Urinary bladder (tissue), 3 donors: ENCODE measurements at regions not wholly inside any gene's neighbourhood (a gene's known extent, or its start where the extent isn't known, plus 50 kb on each side); places are given as distances from the start of the nearest gene placed in this dataset.

Source experiments
- DNase-seq: peaks from one replicate; pipeline ENCODE4 v3.0.0-alpha.2; 2015; ENCODE audit errors: extremely low spot score
- H3K27ac ChIP-seq: one replicate; pipeline ENCODE4 v1.5.1; 2013; ENCODE audit warnings: low read depth, mild to moderate bottlenecking, moderate library complexity
- H3K36me3 ChIP-seq: one replicate; pipeline ENCODE4 v1.6.1; 2013; ENCODE audit warnings: mild to moderate bottlenecking, moderate library complexity; ENCODE audit not compliant: insufficient read depth
- H3K4me1 ChIP-seq: one replicate; pipeline ENCODE4 v1.6.1; 2013; ENCODE audit warnings: mild to moderate bottlenecking, moderate library complexity; ENCODE audit not compliant: insufficient read depth
- H3K4me3 ChIP-seq: one replicate; pipeline ENCODE4 v1.5.1; 2013; ENCODE audit warnings: low read depth, low read length
- WGBS: extraction: QIAGEN DNeasy Blood & Tissue Kit; methylation state at CpG from one replicate; pipeline ENCODE4 v1.1.7; 2013; 5-methylcytosine and 5-hydroxymethylcytosine counted together
- donor health status: healthy with polysubstance abuse.
- donor health status: healthy.

DNA sequence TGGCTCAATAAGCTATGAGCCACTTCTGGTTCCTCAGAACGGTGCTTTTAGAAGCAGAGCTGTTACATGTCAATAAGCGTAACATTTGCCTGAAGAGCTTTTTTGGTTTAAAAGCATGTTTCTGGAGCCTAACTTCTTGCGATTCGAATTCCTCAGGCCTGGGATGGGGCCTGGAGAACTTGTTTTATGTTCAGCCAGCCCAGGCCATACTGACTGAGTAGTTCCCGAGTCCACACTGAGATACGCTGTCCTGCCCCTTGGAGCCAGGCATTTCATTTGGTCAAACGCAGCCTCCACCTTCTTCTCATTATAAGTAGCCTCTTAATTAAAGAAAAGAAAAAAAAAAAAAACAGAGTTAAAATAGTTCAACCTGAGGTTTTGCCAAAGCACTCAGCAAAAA, 260.6 kb upstream of the ANKRD55 start:
- H3K4me3 ChIP-seq = no peak overlapping the region
- H3K36me3 ChIP-seq = no peaks in the 10 kb centered on the region
- no peak overlapping the region for H3K27ac ChIP-seq
- WGBS = 91% methylated on average over 7 of the region's 7 CpGs
- DNase-seq = no peak
- no peaks in the 10 kb centered on the region for H3K4me1 ChIP-seq

DNA sequence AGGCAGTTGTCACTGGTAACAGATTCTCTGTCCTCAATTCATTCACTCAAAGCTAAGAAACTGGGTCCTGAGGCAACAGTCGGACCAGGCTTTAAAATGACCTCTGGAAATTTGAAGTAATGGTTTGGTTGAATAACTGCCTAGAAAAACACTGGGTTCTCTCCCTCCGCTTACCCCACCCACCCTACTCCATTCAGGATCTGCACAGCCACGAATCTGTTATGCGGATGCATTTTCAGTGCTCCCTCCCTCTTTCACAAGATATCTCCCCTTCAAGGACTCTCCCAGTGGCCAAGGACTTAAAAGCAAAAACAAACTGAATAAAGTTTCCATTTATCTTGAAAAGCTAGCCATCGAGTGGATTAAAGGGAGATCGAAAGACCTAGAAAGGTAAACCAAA, 260.2 kb upstream of the ANKRD55 start:
- H3K36me3 ChIP-seq = no peaks in the 10 kb centered on the region
- no peak for DNase-seq
- no peak overlapping the region for H3K27ac ChIP-seq
- H3K4me3 ChIP-seq = no peak overlapping the region
- no peaks in the 10 kb centered on the region for H3K4me1 ChIP-seq
- 92% methylated on average over 6 of the region's 6 CpGs for WGBS

DNA sequence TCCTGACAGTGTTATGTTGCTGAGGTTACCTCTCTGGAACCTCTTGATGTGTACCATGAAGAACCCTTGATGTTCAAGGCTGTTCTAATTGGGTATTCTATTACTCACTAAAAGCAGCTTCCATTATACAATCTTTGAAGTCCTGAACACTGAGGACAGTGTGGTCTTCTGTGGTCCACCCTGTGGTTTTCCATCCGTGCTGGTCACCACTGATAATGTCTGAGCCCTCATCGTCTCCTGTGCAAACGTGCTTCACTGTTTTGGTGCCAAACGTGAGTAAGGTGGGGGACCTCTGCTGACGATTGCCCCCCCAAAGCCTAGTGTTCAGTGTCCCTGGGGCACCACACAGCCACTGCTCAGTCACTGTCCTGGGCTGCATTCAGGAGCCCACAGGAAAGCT, 259.7 kb upstream of the ANKRD55 start:
- H3K4me1 ChIP-seq = no peaks in the 10 kb centered on the region
- no peak overlapping the region for H3K27ac ChIP-seq
- H3K4me3 ChIP-seq = no peak overlapping the region
- 95% methylated on average over 5 of the region's 5 CpGs for WGBS
- DNase-seq = no peak
- no peaks in the 10 kb centered on the region for H3K36me3 ChIP-seq

GRCh38 chr5:56490971-56491468, 257.9 kb upstream of the ANKRD55 start:
- H3K27ac ChIP-seq = no peak overlapping the region
- DNase-seq = no peak
- H3K4me3 ChIP-seq = no peak overlapping the region
- no peaks in the 10 kb centered on the region for H3K36me3 ChIP-seq
- 41% methylated on average over 9 of the region's 9 CpGs for WGBS
- H3K4me1 ChIP-seq = no peaks in the 10 kb centered on the region

DNA sequence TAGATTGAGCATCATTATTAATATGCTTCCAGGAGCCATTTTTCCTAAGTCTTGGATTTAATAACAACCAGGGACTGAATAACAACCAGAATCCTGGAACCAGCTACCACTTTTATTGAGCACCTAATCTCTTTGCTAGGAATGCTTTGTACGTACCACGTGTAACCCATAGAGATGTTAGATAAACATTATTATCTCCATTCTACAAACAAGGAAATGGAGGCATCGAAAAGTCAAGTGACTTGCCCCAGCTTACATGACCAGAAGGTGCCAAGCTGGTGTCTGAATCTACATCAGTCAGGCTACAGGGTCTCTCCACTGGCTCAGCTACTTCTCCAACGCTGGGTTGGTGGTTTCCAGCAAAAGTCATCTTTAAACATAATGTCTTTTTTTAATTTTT, 256.1 kb upstream of the ANKRD55 start:
- WGBS = 72% methylated on average over 4 of the region's 4 CpGs
- H3K4me1 ChIP-seq = no peaks in the 10 kb centered on the region
- H3K27ac ChIP-seq = no peak overlapping the region
- no peak for DNase-seq
- H3K36me3 ChIP-seq = no peaks in the 10 kb centered on the region
- no peak overlapping the region for H3K4me3 ChIP-seq

GRCh38 chr5:56487528-56488115, 254.5 kb upstream of the ANKRD55 start:
- 96% methylated on average over 25 of the region's 25 CpGs for WGBS

GRCh38 chr5:56482363-56482762, 249.2 kb upstream of the ANKRD55 start:
- no peaks in the 10 kb centered on the region for H3K36me3 ChIP-seq
- no peak for DNase-seq
- WGBS = 95% methylated on average over 3 of the region's 3 CpGs
- no peaks in the 10 kb centered on the region for H3K4me1 ChIP-seq
- H3K4me3 ChIP-seq = no peak overlapping the region
- no peak overlapping the region for H3K27ac ChIP-seq

More at GRCh38 chr5:56487528-56488115, 254.5 kb upstream of the ANKRD55 start:
- no peaks in the 10 kb centered on the region for H3K36me3 ChIP-seq
- no peaks in the 10 kb centered on the region for H3K4me1 ChIP-seq
- no peak overlapping the region for H3K4me3 ChIP-seq
- no peak for DNase-seq
- H3K27ac ChIP-seq = no peak overlapping the region

DNA sequence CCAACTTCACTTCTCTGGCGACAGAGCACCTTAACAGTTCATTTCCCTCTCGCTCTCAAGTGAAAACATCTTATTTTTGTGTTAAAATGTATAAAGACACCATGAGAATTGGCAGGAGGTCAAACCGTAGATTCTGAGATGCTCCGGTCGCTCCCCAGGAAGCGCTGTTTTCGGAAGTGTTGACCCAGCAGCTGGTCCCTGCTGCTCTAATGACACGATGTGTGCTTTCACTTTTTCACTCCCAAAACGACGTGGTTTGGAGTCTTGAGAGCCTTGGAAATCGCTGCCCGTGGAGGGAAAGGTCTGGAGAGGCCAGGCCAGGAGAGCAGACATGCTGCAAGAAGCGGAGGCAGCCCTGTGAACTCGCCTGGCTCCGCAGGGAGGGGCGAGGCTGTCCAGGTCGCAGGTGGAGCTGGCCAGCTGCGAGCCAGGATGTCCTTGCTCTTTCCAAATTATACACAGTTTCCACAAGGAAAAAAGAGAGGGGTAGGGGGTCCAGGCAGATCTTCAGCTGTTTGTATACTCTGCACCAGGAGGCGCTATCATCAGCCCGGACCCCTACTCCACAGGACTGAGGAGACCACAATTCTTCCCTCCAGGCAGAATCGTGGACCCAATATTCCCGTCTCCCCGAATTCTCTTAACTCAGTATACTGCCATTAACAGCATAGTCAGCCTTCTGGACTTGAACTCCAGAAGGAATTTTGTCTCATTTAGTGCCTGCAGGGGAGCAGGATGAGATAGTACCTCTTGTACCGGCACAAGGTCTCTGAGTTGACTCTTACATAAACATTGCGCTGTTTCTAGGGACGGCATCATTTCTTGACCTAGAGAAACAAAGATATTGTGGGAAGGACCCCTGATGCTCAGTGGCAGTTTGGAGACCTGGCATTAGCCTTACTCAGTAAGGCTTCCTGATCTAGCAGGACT, 248.6 kb upstream of the ANKRD55 start:
- H3K4me1 ChIP-seq = no peaks in the 10 kb centered on the region
- 18% methylated on average over 26 of the region's 26 CpGs for WGBS
- DNase-seq = no peak
- H3K4me3 ChIP-seq = peak overlapping the region; percentile 66
- peak overlapping the region; percentile 82 for H3K27ac ChIP-seq
- no peaks in the 10 kb centered on the region for H3K36me3 ChIP-seq

- H3K4me3 ChIP-seq = peak overlapping the region; percentile 66
- no peaks in the 10 kb centered on the region for H3K4me1 ChIP-seq
- H3K36me3 ChIP-seq = no peaks in the 10 kb centered on the region
- peak overlapping the region; percentile 82 for H3K27ac ChIP-seq
- DNase-seq = no peak
- under 1% methylated on average over 62 of the region's 62 CpGs for WGBS
Measured at GRCh38 chr5:56480705-56481427, 247.7 kb upstream of the ANKRD55 start.

- Histone ChIP-seq H3K36me3 (no peaks in the 10 kb centered on the region), H3K4me1 (no peaks in the 10 kb centered on the region), H3K27ac (peak overlapping the region; percentile 11), H3K4me3 (peak overlapping the region; percentile 66)
- DNase-seq = no peak
- 38% methylated on average over 15 of the region's 15 CpGs for WGBS
Measured at GRCh38 chr5:56480078-56480704, 247.1 kb upstream of the ANKRD55 start.

- no peak overlapping the region for H3K27ac ChIP-seq
- H3K4me3 ChIP-seq = no peak overlapping the region
- 62% methylated on average over 9 of the region's 9 CpGs for WGBS
- no peak for DNase-seq
- no peaks in the 10 kb centered on the region for H3K36me3 ChIP-seq
- H3K4me1 ChIP-seq = no peaks in the 10 kb centered on the region
Measured at GRCh38 chr5:56479696-56480077, 246.6 kb upstream of the ANKRD55 start.

DNA sequence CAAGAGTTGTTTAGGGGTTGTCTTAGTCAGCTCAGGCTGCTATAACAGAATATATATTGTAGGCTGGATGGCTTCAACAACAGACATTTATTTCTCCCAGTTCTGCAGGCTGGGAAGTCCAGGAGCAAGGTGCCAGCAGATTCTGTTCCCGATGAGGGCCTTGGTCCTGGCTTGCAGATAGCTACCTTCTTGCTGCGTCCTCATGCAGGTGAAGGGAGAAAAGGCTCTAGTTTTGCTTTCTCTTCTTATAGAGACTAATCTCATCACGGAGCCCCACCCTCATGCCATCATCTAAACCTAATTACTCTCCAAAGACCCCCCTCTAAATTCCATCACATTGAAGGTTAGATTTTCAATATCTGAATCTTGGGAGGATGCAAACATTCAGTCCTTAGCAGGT, 246.0 kb upstream of the ANKRD55 start:
- H3K36me3 ChIP-seq = no peaks in the 10 kb centered on the region
- H3K4me1 ChIP-seq = no peaks in the 10 kb centered on the region
- no peak overlapping the region for H3K4me3 ChIP-seq
- no peak overlapping the region for H3K27ac ChIP-seq
- no peak for DNase-seq
- WGBS = 86% methylated on average over 3 of the region's 3 CpGs

DNA sequence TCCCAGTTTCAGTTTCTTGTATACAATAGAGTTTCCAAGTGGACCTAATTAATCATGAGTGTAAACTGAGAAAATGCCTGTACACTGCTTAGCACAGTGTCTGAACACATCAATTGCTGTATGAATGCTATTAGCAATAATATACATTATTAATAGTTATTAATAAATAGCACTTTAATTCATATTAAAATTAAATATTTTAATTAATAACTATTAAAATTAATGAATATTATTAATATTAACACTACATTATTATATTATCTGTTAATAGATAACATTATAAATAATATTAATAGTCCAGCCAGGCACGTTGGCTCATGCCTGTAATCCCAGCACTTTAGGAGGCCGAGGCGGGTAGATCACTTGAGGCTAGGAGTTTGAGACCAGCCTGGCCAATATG, 244.9 kb upstream of the ANKRD55 start:
- no peak for DNase-seq
- 98% methylated on average over 3 of the region's 3 CpGs for WGBS
- no peak overlapping the region for H3K27ac ChIP-seq
- no peaks in the 10 kb centered on the region for H3K4me1 ChIP-seq
- H3K4me3 ChIP-seq = no peak overlapping the region
- no peaks in the 10 kb centered on the region for H3K36me3 ChIP-seq
